ENCODE measurements at regions not wholly inside any gene's neighbourhood (a gene's known extent, or its start where the extent isn't known, plus 50 kb on each side); places are given as distances from the start of the nearest gene placed in this dataset.

DNA sequence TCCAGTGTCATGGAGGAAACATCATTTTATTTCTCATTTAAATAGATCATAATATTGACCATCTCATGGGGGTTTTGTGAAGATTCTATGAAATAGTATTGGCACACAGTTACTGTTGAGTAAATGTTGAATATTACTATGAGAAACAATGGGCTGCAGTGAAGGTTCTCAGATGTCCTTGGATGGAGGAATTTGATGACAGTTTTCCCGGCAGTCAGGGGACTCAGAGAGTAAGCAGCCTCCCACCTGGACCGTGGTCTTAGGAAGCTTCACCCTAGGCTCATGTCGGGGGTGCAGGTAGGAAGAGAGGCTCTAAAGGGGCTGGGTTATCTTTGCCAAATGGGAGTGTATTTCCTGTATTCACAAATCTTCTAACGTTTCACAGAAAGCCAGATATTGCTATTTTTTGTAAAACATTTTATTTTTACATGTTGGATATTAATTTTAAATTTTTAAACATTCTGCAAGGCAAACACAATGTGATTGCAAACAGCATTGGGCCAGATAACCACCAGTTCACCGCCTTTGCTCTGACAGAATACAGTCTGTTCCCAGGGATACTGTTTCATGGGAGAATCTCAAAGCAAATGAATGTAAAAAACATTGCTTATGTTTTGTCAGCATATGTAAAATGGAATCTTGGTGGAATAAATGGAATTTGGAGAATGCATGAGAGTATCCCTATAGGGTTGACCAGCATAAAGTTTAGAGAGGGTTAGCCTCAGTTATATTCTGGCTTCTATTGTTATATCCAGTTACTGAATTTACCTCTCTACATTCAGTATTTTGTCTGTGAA is 380.8 kb upstream of the TMEM132C start:
- Histone ChIP-seq H3K4me3 (ENCODE audit: low read depth, low read length) (no peak overlapping the region), H3K36me3 (replicated peaks) (no peaks in the 10 kb centered on the region), H3K27me3 (replicated peaks) (no peaks in the 10 kb centered on the region), H3K27ac (no peak overlapping the region)
- in situ Hi-C loops (cut with HindIII; ENCODE audit: low pct_ligation_motif_present, low sequenced_read_pairs): no loop called here
- no peak for TF ChIP-seq CTCF (IDR thresholded peaks at IDR 0.05; ENCODE audit: low read depth, low read length, missing control alignments)
- DNase-seq: no peak

- Histone ChIP-seq H3K27ac (no peak overlapping the region), H3K27me3 (replicated peaks) (no peaks in the 10 kb centered on the region), H3K36me3 (replicated peaks) (no peaks in the 10 kb centered on the region), H3K4me3 (ENCODE audit: low read depth, low read length) (no peak overlapping the region)
- TF ChIP-seq CTCF (IDR thresholded peaks at IDR 0.05; ENCODE audit: low read depth, low read length, missing control alignments): no peak
- in situ Hi-C loops (cut with HindIII; ENCODE audit: low pct_ligation_motif_present, low sequenced_read_pairs): no loop called here
- DNase-seq: no peak
These were observed 380.1 kb upstream of the TMEM132C start for GRCh38 chr12:127886827-127887226.

DNA sequence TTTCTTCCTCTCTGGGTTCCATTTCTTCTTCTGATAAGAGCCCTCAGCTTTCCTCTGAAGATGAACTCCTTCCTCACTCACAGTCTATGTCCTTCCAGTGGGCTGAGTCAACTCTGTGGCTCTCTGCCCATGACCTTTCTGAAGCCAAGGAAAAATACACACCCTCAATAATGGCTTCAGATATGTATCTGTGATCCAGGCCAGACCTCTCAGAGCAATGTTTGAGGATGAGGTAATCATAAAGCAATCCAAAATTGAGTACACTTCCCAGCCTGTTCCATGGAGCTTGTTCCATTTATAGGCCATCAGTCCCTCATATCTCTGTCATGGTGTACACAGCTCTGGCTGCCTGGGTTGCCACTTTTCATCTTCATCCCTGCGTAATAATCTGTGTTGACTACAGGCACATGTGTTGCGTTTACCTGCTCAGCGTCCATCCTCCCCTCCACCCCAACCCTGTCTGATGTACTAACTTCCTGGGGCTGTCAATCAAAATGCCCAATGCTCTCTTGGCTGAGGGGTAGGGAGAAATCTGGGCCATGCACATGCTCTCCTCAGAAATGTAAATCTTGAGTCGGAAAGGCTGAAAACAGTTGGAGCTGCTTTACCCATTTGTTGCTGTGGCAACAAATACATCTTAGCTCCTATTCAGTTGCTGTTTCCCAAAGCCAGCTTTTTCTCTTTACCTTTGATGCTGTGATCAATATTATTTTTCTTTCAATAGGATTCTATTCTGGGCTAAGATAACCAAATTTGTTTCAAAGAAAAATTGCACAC is 377.8 kb upstream of the TMEM132C start:
- in situ Hi-C loops (cut with HindIII; ENCODE audit: low pct_ligation_motif_present, low sequenced_read_pairs): no loop called here
- Histone ChIP-seq H3K4me3 (ENCODE audit: low read depth, low read length) (no peak overlapping the region), H3K36me3 (replicated peaks) (no peaks in the 10 kb centered on the region), H3K27ac (no peak overlapping the region), H3K27me3 (replicated peaks) (no peaks in the 10 kb centered on the region)
- DNase-seq: peak; percentile 27
- no peak for TF ChIP-seq CTCF (IDR thresholded peaks at IDR 0.05; ENCODE audit: low read depth, low read length, missing control alignments)

DNA sequence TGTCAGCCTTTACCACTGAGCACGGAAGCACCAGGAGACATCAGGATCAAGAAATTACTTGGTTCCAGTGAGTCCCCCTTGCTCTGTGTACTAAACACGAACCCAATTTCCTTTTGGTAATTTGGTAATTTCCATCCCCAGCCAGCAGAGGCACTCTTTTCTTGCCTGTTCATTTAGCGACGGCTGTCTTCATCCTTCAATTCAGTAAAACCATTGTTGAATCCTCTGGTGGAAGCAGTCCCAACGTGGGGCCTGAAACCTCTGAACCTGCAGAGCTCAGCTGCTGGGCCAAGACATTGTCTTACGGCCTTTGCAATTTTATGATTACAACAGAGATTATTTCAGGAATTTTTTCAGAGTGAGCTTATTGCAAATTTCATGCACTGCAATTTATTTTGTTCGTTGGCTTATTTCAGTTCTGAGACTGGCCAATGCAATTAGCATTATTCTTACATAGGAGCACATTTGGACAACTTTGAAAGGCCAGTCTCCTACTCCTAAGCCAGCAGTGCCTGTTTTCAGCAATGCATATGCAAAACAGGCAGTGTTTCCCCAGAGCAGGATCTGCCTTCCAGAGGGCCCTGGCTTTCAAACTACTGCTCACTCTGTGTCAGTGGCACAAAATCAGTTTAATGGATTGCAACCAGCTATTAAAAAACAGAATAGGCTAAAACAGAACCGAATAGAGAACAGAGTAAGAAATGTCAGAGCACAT is 372.9 kb upstream of the TMEM132C start:
- no peak overlapping the region for H3K27ac ChIP-seq
- no peaks in the 10 kb centered on the region for H3K36me3 ChIP-seq (replicated peaks)
- no peaks in the 10 kb centered on the region for H3K27me3 ChIP-seq (replicated peaks)
- no peak overlapping the region for H3K4me3 ChIP-seq (ENCODE audit: low read depth, low read length)
- peak; percentile 28 for DNase-seq
- TF ChIP-seq CTCF (IDR thresholded peaks at IDR 0.05; ENCODE audit: low read depth, low read length, missing control alignments): peak; percentile 53
- in situ Hi-C loops (cut with HindIII; ENCODE audit: low pct_ligation_motif_present, low sequenced_read_pairs): no loop called here

- Histone ChIP-seq H3K27ac (no peak overlapping the region), H3K4me3 (ENCODE audit: low read depth, low read length) (no peak overlapping the region), H3K36me3 (replicated peaks) (no peaks in the 10 kb centered on the region), H3K27me3 (replicated peaks) (no peaks in the 10 kb centered on the region)
- no peak for DNase-seq
- in situ Hi-C loops (cut with HindIII; ENCODE audit: low pct_ligation_motif_present, low sequenced_read_pairs): no loop called here
- no peak for TF ChIP-seq CTCF (IDR thresholded peaks at IDR 0.05; ENCODE audit: low read depth, low read length, missing control alignments)
These were observed 370.3 kb upstream of the TMEM132C start for GRCh38 chr12:127896661-127897060.
